HG03108 (cell line): ENCODE measurements at regions not wholly inside any gene's neighbourhood (a gene's known extent, or its start where the extent isn't known, plus 50 kb on each side); places are given as distances from the start of the nearest gene placed in this dataset.
"Not testable (repeated sequence)": the region's sequence is repeated elsewhere in the genome, so short reads cannot be mapped to it uniquely, and the experiment has no call there.

ENCODE experiments used
- ATAC-seq: cut with Tn5 transposase; IDR thresholded peaks from one replicate; pipeline ENCODE4 v1.9.1; 2021; ENCODE audit warnings: moderate library complexity; ENCODE audit not compliant: unreplicated experiment

DNA sequence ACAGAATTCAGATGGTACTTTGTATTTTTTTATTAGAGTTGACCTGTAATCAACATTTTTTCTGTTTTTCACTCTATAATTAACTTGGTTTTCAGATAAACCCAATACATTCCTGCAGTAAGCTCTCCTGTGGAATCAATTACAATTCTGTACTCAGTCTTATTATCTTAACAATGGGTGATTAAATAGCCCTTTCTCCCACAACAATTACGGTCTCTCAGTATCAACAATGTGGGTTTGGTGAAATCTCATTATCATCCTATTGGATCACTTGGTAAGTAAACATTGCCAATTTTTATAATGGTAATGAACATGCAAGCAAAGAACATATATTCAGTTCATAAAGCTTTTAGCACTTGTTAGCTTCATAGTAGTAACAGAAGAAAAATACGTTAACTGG, 438.9 kb upstream of the EPHA7 start:
- no peak for ATAC-seq

DNA sequence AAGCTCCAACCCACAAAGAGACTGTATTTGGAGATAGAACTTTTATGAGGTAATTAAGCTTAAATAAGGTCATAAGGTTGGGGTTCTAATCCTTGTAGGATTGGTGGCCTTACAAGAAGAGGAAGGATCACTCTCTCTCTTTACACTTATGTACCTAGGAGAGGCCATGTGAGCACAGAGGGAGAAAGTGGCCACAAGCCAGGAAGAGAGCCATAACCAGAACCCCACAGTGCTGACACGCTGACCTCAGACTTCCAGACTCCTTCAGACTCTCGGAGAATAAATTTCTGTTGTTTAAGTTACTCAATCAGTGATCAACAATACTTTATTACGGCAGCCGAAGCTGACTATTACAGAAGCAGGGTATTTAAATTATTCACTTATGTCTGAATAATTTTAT, 430.5 kb upstream of the EPHA7 start:
- no peak for ATAC-seq

DNA sequence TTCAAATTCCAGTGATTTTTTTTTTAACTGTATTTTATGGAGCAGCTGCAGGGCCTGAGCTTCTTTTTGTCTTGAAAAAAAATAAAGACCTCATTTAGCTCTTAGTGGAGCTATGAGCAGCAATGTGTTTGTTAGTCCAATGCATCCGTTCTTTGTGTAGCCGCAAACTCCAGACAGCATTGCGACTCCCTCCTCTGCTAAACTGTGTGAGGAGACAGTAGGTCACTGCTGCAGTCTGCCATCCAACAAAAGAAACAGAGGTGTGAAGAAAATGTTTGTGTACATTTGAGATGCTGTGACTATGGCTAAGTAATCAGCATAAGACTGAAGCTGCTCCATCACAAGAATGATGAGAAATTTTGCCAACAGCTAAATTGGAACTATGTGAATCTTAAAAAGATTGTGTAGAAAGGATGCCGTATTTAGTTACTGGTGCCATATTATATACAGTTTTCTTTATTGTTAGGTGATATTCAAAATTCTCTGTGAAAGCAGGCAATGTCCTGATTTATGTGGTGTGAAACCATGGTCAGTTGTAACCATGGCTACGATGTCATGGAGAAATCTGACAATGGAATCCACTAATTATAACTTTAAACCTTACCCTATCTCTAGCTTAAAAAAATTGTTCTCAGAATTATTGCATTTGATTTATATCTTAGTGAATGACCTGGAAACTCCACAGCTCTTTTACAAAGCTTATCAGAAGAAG, 428.8 kb upstream of the EPHA7 start:
- ATAC-seq = no peak

DNA sequence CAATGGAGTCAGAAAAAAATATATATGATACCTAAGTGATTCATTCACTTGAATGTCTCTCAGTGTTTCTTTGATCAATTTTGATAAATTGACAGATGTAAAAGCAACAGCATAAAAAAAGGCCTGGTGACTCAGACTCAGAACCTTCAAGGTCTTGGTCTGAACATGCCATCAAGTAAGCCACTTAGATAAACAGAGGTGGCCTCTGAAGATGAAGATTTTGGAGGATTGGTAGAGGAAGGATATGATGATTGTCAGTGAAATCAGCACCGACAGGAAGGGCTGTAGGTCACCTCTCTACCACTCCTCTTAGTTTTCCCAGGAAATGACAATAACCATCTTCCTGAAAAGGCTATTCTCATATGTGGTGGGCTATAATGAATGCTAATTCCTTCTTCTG, 422.8 kb upstream of the EPHA7 start:
- ATAC-seq = no peak

DNA sequence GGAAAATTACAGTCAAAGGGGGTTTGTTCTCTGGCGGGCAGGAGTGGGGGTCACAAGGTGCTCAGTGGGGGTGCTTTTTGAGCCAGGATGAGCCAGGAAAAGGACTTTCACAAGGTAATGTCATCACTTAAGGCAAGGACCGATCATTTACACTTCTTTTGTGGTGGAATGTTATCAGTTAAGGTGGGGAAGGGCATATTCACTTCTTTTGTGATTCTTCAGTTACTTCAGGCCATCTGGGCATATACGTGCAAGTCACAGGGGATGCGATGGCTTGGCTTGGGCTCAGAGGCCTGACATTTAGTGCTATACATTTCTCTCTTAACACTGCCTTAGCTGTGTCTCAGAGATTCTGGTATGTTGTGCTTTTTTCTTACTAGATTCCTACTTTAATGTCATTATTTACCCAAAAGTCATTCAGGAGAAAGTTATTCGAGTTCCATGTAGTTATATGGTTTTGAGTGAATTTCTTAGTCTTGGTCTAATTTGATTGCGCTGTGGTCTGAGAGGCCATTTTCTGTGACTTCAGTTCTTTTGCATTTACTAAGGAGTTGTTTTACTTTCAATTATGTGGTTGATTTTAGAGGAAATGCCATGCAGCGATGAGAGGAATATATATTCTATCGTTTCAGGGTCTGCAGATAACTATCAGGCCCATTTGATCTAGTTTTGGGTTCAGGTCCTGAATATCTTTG, 416.2 kb upstream of the EPHA7 start:
- ATAC-seq = not testable (repeated sequence)

DNA sequence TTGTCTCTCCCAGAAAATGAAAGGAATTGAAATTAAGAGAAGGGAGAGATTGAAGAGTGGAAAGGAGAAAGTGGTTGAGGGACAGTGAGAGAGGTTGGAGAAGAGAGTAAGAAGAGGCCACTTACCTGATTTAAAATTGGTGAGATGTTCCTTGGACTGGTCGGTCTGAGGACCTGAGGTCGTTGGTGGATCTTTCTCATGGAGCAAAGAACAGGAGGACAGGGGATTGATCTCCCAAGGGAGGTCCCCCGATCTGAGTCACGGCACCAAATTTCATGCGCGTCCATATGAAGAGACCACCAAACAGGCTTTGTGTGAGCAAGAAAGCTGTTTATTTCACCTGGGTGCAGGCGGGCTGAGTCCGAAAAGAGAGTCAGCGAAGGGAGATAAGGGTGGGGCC, 415.7 kb upstream of the EPHA7 start:
- ATAC-seq = not testable (repeated sequence)

DNA sequence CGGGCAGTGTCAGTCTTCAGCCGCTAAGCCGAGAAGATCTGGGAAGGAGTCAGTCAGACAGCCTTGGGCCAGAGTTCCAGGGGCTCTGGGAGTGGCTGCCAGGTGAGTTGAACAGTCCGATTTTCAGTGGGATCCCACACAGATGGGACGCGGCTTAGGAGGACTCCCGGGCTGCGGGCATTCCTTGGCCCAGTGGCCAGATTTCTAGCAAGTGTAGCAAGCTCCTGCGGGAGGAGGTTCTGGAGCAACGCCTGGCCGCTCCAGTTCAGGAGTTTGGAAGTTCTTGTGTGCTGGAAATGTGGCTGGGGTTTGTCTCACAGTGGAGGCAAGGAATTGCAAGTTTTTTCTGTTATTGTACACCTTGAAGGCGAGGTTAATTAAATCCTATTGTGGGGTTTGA, 414.0 kb upstream of the EPHA7 start:
- not testable (repeated sequence) for ATAC-seq

DNA sequence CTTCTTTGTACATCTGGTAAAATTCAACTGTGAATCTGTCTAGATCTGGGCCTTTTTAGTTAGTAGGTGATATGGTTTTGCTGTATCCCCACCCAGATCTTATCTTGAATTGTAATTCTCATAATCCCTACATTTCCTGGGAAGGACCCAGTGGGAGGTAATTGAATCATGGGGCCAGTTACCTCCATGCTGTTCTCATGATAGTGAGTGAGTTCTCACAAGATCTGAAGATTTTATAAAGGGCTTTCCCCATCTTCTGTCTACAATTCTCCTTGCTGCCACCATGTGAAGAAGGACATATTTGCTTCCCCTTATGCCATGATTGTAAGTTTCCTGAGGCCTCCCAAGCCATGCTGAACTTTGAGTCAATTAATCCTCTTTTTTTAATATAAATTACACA, 410.4 kb upstream of the EPHA7 start:
- ATAC-seq = not testable (repeated sequence)

DNA sequence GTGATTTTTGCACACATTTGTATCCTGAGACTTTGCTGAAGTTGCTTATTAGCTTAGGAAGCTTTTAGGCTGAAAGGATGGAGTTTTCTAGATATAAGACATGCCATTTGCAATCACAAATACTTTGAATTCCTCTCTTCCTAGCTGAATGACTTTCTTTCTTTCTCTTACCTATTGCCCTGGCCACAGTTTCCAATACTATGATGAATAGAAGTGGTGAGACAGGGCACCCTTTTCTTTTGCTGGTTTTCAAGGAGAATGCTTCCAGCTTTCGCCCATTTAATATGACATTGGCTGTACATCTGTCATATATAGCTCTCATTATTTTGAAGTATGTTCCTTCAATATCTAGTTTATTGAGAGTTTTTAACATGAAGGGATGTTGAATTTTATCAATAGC, 409.6 kb upstream of the EPHA7 start:
- ATAC-seq = no peak

DNA sequence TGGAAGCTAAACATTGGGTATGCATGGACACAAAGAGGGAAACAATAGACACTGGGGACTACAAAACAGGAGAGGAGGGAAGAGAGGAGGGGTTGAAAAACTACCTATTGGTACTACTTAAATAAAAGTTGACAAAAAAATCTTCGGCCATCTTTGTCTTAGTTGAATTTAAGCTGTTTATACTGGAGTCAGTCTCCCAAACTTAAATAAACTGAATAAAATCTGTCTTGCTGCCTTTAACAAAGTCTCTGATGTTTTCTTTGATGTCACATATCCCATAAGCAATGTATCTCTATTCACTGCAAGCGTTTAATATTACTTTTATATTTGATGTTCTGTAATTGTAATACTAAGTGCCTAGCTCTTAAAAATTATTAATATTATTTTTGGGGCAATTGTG, 409.2 kb upstream of the EPHA7 start:
- no peak for ATAC-seq

DNA sequence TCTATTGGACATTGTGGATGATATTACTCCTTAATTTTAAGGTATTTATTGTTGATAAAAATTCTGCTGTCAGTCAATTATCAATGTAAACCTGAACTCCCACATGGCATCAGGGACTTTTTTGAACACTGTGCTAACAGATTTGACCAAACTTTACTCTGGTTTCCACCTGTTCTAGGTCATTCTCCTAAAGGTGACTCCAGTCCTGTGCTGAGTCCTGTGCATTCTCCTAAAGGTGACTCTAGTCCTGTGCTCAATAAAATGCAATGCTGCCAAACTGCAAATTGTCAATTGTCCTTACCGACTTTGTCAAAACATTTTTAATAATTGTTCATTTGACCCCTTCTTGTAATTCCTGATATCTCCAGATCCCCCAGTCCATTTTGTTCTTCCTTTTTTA, 408.4 kb upstream of the EPHA7 start:
- no peak for ATAC-seq

DNA sequence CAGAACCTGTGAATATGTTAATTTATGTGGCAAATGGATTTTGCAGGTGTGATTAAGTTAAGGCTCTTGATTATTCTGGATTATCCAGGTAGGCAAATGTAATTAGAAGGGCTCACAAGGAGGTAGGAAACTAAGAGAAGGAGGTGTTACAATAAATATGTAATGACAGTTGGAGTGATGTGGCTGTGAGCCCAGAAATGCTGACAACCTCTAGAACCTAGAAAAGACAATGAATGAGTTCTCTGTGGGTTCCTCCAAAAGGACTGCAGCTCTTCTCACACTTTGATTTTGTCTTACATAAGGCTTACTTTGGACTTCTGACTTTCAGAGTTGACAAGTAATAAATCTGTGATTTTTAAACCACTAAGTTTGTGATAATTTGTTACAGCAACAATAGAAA, 406.6 kb upstream of the EPHA7 start:
- ATAC-seq = no peak

DNA sequence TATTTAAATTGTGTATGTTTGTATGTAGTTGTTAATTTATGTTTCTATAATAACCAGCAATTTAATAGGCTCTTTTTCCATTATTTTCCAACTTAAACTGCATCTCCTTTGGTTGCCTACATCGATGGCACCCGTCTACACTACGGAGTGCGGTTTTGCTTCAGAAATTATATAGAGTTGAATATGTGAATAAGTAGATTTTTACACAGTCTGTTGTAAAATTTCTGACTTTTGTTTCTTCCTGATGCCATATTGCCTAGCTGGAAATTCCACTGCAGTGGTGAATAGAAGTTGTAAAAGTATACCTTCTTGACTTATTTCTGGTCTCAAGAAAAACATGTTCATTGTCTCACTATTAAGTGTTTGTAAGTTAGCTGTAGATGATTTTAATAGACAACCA, 404.1 kb upstream of the EPHA7 start:
- ATAC-seq = no peak

DNA sequence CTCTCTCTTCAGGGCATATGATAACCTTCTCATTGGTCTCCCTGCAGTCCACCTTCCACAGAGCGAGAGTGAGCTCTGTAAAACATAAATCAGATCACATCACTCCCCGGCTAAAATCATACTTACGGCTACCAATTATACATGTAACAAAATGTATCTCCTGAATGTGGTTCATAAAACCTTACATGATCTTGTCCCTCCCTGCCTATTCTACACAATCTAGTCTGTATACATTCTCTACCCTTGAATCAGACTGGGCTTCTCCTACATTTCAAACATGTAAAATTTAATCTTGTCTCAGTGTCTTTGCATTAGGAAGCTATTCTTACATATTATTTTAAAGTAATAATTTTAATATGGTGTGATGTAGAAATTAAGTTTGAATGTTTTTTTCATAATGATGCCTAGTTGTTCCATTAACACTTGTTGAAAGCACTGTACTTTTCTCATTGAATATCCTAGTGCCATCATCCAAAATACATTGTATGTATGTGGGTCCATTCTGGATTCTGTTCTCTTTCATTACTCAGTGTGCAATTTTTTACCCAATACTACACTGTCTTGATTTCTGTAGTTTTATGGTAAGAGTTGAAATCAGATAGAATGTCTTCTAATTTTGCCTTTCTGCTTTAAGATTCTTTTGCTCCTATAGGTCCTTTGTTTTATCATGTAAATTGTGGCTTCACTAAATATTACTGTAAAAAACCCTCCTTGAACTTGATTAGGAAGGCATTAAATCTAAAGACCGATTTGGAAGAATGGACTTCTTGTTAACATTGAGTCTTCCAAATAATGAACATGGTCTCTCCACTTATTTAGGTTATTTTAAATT, 403.3 kb upstream of the EPHA7 start:
- no peak for ATAC-seq

DNA sequence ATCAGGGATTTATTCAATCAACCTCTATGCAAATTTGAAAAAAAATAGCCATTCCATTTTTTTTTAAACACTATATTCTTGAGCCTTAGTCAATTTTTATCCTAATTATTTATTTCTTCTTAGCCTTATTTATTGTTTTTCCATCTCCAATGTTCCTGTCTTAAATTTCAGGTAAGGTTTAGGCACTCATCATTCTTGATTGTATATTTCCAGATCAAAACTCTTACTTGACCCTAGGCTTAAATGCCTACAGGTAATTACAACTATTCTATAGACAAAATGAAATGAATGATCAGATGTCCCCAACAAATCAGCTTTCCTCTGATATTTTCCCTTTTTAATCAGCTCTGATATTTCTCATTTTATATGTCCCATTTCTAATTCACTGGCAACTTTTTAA, 402.6 kb upstream of the EPHA7 start:
- no peak for ATAC-seq

DNA sequence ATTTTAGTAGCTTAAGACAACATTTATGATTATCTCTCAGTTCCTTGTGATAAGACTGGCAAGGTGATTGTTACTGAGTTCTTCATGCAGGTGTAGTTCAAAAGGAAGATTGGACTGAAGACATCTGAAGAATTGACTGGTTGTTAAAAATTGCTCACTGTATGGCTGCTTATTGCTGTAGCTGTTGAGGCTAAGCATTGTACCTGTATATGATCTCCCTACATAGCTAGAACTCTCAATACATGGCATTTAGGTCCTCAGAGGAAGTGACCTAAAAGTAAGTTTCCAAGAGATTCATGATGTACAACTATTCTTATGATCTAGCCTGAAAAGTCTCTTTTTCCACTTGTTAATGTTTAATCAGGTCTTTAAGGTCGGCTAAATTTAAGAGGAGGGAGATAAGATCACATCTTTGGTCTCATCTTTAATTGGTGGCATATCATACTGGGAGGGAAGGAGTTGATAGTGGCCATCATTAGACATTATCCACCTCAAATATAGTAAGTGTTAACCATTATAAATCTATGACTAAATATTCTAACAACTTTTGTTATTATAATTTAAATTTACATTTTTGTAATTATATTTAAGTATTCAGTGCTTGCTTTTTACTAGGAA, 401.2 kb upstream of the EPHA7 start:
- no peak for ATAC-seq

DNA sequence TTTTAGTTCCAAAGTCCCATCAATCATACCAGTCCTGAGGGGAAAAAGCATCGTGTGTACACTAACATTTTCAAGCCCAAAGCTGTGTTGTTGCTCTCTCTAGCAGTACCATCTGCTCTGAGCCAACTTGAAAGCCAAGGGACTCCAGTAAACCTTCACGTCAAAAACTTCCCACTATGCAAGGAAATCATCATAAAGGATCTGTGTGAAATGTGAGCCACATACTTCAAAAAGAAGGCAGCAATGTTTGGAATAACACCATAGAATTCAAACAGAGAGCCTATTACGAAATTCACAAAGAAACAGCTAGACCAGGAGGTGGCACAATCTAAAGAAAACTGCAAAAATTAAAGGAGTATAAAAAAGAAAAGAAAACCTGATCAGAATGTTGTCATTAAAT, 399.8 kb upstream of the EPHA7 start:
- no peak for ATAC-seq

DNA sequence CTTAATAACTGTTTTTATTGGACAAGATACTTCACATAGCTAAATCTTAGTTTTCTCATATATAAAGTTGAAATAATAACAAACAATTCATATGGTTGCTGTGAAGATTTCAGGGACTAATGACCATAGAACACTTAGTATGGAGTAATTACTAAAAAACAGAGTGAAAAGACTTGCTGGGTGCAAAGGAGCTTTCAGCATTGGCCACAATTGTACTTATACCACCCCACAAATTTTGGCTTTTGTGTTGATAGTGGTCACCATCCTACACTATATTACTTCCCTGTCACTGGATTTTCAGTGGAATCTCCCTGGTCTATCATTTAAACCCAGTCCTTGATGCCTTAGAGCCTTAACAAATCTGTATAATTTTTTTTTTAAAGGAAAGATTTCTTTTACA, 398.6 kb upstream of the EPHA7 start:
- ATAC-seq = no peak

DNA sequence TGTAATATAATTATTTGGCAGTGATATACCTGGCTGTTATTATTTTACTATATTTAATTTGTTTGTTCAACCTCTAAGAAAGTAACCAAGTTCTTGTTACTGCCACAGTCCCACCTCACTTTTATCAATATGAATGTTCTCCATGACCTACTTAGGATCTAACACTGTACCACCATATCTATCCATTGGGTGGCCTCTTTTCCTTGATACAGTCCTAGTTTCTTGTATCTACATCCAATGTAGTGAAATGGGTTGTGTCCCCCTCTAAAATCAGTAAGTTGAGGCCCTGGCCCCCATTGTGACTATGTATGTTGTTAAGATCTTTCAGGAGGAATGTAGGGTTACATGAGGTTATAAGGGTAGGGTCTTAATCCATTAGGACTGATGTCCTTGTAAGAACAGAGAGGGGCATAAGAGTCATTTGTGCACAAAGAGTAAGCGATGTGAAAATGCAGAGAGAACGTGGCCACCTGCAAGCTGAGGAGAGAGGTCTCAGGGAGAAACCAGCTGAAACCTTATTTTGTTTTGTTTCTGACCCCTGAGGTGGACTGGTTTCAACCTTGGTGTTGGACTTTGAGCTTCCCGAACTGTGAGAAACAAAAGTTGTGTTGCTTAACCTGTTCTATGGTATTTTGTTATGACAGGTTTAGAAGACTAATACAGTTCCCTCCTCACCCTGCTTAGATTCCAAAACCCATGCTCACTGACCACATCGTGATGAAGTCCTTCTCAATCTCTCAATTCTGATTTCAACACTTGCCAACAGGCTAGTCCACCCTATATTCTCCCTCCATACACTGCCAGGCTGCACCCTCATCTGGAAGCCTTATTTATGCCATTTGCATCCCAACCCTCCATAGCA, 387.3 kb upstream of the EPHA7 start:
- no peak for ATAC-seq

DNA sequence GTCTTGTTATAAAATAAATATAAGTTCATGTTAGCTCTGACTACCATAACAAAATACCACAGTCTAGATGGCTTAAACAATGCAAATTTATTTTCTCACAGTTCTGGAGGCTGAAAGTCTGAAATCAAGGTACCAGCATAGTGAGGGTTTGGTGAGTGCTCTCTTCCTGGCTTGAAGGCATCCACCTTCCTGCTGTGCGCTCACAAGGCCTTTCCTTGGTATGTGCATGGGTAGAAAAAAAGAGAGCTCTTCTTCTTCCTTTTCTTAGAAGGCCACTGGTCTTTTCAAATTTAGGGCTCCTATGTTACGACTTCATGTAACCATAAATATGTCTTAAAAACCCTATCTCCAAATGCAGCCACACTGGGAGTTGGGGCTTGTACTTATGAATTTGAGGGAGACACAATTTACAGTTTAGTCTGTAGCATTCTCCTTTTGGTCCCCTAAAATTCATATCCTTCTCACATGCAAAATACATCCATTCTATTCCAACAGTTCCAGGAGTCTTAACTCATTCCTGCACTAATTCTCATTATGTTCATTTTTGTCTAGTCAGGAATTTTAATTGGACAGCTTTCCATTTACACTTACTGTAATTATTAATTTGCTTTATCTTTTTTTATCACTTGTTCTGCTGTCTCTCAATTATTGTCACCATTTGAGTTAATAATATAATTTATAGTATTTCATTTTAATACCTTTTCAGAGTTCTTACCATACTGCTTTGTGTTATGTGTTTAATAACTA, 381.9 kb upstream of the EPHA7 start:
- no peak for ATAC-seq
